Trophoblast cell (in vitro differentiated cells and primary cell): ENCODE measurements at regions not wholly inside any gene's neighbourhood (a gene's known extent, or its start where the extent isn't known, plus 50 kb on each side); places are given as distances from the start of the nearest gene placed in this dataset.

Source experiments
- DNase-seq, 2 donors: peaks; one replicate each; pipeline ENCODE4 v3.0.0-alpha.2; 2016
- H2AFZ ChIP-seq: 2 replicates; pipeline ENCODE4 v1.6.1; 2013; ENCODE audit warnings: low read length, moderate library complexity, mild to moderate bottlenecking; ENCODE audit not compliant: insufficient read depth, poor library complexity
- H2AK5ac ChIP-seq: 2 replicates; pipeline ENCODE4 v1.6.1; 2013; ENCODE audit warnings: mild to moderate bottlenecking, low read length
- H2BK120ac ChIP-seq: 2 replicates; pipeline ENCODE4 v1.6.1; 2013; ENCODE audit warnings: low read length, mild to moderate bottlenecking, moderate library complexity; ENCODE audit not compliant: insufficient read depth, poor library complexity
- H2BK12ac ChIP-seq: 2 replicates; pipeline ENCODE4 v1.6.1; 2013; ENCODE audit warnings: mild to moderate bottlenecking, low read length, moderate library complexity
- H2BK5ac ChIP-seq: 2 replicates; pipeline ENCODE4 v1.6.1; 2013; ENCODE audit warnings: low read length, low read depth, moderate library complexity, mild to moderate bottlenecking; ENCODE audit not compliant: poor library complexity
- H3K14ac ChIP-seq: 2 replicates; pipeline ENCODE4 v1.6.1; 2013; ENCODE audit warnings: mild to moderate bottlenecking, low read length
- H3K18ac ChIP-seq: 2 replicates; pipeline ENCODE4 v1.6.1; 2013; ENCODE audit warnings: mild to moderate bottlenecking, low read length
- H3K23ac ChIP-seq: 2 replicates; pipeline ENCODE4 v1.6.1; 2013; ENCODE audit warnings: low read length
- H3K27ac ChIP-seq: 2 replicates; pipeline ENCODE4 v1.5.1; 2013; ENCODE audit warnings: low read depth, mild to moderate bottlenecking, inconsistent platforms, low read length, moderate library complexity
- H3K27me3 ChIP-seq: 2 replicates; pipeline ENCODE4 v1.6.1; 2013; ENCODE audit warnings: inconsistent platforms, mild to moderate bottlenecking, low read length, moderate library complexity; ENCODE audit not compliant: insufficient read depth
- H3K36me3 ChIP-seq, 2 experiments: 1 replicate in 1 of 2; 2 replicates in 1 of 2; pipeline ENCODE4 v1.6.1; 2013; ENCODE audit warnings: low read length in 2 of 2, mild to moderate bottlenecking in 2 of 2, moderate library complexity in 1 of 2; ENCODE audit not compliant: insufficient read depth in 2 of 2, control insufficient read depth in 1 of 2
- H3K4ac ChIP-seq: 2 replicates; pipeline ENCODE4 v1.6.1; 2013; ENCODE audit warnings: low read depth, mild to moderate bottlenecking, low read length, moderate library complexity
- H3K4me1 ChIP-seq, 2 experiments: 1 replicate in 1 of 2; 2 replicates in 1 of 2; pipeline ENCODE4 v1.6.1; 2013; ENCODE audit warnings: low read length in 2 of 2, mild to moderate bottlenecking in 2 of 2, moderate library complexity in 1 of 2; ENCODE audit not compliant: insufficient read depth in 2 of 2, control insufficient read depth in 1 of 2
- H3K4me2 ChIP-seq: 2 replicates; pipeline ENCODE4 v1.6.1; 2013; ENCODE audit warnings: inconsistent platforms, mild to moderate bottlenecking, low read length, moderate library complexity
- H3K4me3 ChIP-seq: 2 replicates; pipeline ENCODE4 v1.5.1; 2013; ENCODE audit warnings: mild to moderate bottlenecking, low read depth, low read length, inconsistent platforms
- H3K79me1 ChIP-seq: one replicate; pipeline ENCODE4 v1.6.1; 2013; ENCODE audit warnings: low read length
- H3K79me2 ChIP-seq: 2 replicates; pipeline ENCODE4 v1.6.1; 2013; ENCODE audit warnings: low read length, mild to moderate bottlenecking; ENCODE audit not compliant: control insufficient read depth, insufficient read depth, poor library complexity
- H3K9ac ChIP-seq: 2 replicates; pipeline ENCODE4 v1.6.1; 2013; ENCODE audit warnings: mild to moderate bottlenecking, low read length
- H3K9me3 ChIP-seq: 2 replicates; pipeline ENCODE4 v1.6.1; 2013; ENCODE audit warnings: low read depth, mild to moderate bottlenecking, control low read depth, inconsistent platforms, low read length; ENCODE audit not compliant: insufficient read depth
- H4K12ac ChIP-seq: 2 replicates; pipeline ENCODE4 v1.6.1; 2013; ENCODE audit warnings: low read depth, mild to moderate bottlenecking, low read length, moderate library complexity
- H4K8ac ChIP-seq: 2 replicates; pipeline ENCODE4 v1.6.1; 2013; ENCODE audit warnings: low read depth, mild to moderate bottlenecking, low read length, moderate library complexity
- H4K91ac ChIP-seq: one replicate; pipeline ENCODE4 v1.6.1; 2013; ENCODE audit warnings: low read depth, mild to moderate bottlenecking, low read length, moderate library complexity
- WGBS: extraction: QIAGEN DNeasy Blood & Tissue Kit; methylation state at CpG from one replicate; pipeline ENCODE4 v1.1.7; 2013; ENCODE audit warnings: missing lambda C conversion rate; ENCODE audit not compliant: insufficient read length, insufficient coverage; ENCODE audit errors: extremely low coverage; 5-methylcytosine and 5-hydroxymethylcytosine counted together

DNA sequence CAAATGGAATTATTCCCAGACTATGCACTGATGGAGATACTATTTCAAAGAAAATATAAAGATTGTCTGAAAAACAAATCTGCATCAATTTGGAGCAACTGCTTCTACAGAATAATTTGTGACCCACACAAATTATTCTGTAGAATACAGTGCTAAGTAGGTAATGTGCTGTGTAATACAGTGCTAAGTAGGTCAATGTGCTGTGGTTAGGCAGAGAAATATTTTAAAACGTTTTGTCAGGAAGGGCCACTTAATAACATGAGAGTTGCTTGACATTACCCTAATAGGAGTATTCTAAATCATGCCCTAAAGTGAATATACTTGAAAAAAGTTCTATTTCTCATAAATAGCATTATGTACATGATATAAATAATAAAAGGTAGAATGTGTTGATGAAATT, 116.5 kb upstream of the KCND2 start:
- Histone ChIP-seq H4K12ac (no peak overlapping the region), H3K27ac (no peak overlapping the region), H2BK12ac (no peak overlapping the region), H2BK120ac (no peak overlapping the region), H3K79me1 (no peaks in the 10 kb centered on the region), H3K4me2 (no peak overlapping the region), H3K9me3 (no peaks in the 10 kb centered on the region), H3K4ac (no peak overlapping the region), H2AK5ac (no peak overlapping the region), H3K4me3 (no peak overlapping the region), H3K23ac (no peak overlapping the region), H4K8ac (no peak overlapping the region), H3K14ac (no peak overlapping the region), H3K4me1 (no peaks in the 10 kb centered on the region), H3K27me3 (no peaks in the 10 kb centered on the region), H3K9ac (no peak overlapping the region), H2BK5ac (no peak overlapping the region), H2AFZ (no peak overlapping the region), H3K79me2 (no peaks in the 10 kb centered on the region), H3K18ac (no peak overlapping the region), H3K36me3 (no peaks in the 10 kb centered on the region), H4K91ac (no peak overlapping the region)
- no peak for DNase-seq
- WGBS: no CpG with 5 or more reads among the region's 1 CpG

DNA sequence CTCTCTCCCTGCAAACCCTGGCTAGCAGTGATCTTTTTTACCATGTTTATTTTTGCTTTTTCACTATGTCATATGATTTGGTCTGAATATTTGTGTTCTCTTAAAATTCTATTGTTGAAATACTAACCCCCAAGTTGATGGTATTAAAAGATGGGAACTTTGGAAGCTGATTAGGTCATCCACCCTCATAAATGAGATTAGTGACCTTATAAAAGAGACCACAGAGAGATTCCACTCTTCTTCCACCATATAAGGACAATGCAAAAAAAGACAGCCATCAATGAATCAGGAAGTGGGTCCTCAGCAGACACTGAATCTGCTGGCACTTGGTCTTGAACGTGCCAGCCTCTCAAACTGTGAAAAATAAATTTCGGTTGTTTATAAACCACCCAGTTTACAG, 112.8 kb upstream of the KCND2 start:
- no peak overlapping the region for H3K4me2 ChIP-seq
- WGBS: no CpG with 5 or more reads among the region's 2 CpGs
- no peaks in the 10 kb centered on the region for H3K9me3 ChIP-seq
- H3K4me1 ChIP-seq: no peaks in the 10 kb centered on the region
- H3K79me1 ChIP-seq: no peaks in the 10 kb centered on the region
- no peak overlapping the region for H3K9ac ChIP-seq
- H2AFZ ChIP-seq: no peak overlapping the region
- H3K27me3 ChIP-seq: no peaks in the 10 kb centered on the region
- H3K4me3 ChIP-seq: no peak overlapping the region
- H4K12ac ChIP-seq: no peak overlapping the region
- no peak overlapping the region for H4K91ac ChIP-seq
- H3K14ac ChIP-seq: no peak overlapping the region
- H3K36me3 ChIP-seq: no peaks in the 10 kb centered on the region
- H2BK5ac ChIP-seq: no peak overlapping the region
- H2BK120ac ChIP-seq: no peak overlapping the region
- no peak overlapping the region for H3K18ac ChIP-seq
- no peak overlapping the region for H4K8ac ChIP-seq
- no peaks in the 10 kb centered on the region for H3K79me2 ChIP-seq
- H2BK12ac ChIP-seq: no peak overlapping the region
- no peak overlapping the region for H3K27ac ChIP-seq
- DNase-seq: no peak
- no peak overlapping the region for H2AK5ac ChIP-seq
- H3K4ac ChIP-seq: no peak overlapping the region
- H3K23ac ChIP-seq: no peak overlapping the region

DNA sequence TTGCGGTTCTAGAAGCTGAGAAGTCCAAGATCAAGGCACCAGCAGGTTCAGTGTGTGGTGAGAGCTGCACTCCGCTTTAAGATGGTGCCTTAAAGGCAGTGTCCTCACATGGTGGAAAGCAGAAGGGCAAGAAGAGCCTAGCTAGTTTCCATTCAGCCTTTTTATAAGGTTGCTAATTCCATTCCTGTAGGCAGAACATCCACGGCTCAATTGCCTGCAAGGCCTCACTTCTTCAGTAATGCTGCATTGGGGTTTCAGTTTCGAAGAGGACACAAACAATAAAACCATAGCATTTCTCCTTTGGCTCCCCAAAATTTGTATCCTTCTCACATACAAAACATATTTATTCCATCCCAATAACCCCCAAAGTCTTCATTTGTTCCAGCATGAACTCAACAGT, 109.5 kb upstream of the KCND2 start:
- WGBS: no CpG with 5 or more reads among the region's 4 CpGs
- Histone ChIP-seq H3K79me2 (no peaks in the 10 kb centered on the region), H3K14ac (no peak overlapping the region)

DNA sequence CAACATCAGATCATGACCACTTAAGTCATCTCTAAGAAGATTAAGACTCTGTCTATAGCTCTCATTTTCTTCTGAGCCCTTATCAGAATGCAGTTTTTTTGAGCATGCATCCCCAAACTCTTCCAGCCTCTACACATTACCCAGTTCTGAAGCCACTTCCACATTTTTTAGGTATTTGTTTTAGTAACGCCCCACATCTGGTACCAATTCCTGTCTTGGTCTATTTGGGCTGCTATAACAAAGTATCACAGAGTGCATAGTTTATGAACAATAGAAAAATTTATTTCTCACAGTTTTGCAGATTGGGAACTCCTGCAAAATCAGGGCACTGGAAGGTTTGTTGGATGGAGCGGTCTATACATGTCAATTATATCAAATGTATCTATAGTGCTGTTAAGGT, 107.7 kb upstream of the KCND2 start:
- Histone ChIP-seq H3K4me3 (no peak overlapping the region), H3K4ac (no peak overlapping the region), H3K79me1 (no peaks in the 10 kb centered on the region), H2BK5ac (no peak overlapping the region), H2BK12ac (no peak overlapping the region), H3K27ac (no peak overlapping the region), H3K4me1 (no peaks in the 10 kb centered on the region), H4K8ac (no peak overlapping the region), H2AK5ac (no peak overlapping the region), H2AFZ (no peak overlapping the region), H3K9ac (no peak overlapping the region), H3K18ac (no peak overlapping the region), H3K27me3 (no peaks in the 10 kb centered on the region), H3K9me3 (no peaks in the 10 kb centered on the region), H4K91ac (no peak overlapping the region), H4K12ac (no peak overlapping the region), H3K4me2 (no peak overlapping the region), H3K79me2 (no peaks in the 10 kb centered on the region), H3K36me3 (no peaks in the 10 kb centered on the region), H3K14ac (no peak overlapping the region), H2BK120ac (no peak overlapping the region), H3K23ac (no peak overlapping the region)
- WGBS: no CpG with 5 or more reads among the region's 2 CpGs
- DNase-seq: no peak

More for the DNA sequence above, 109.5 kb upstream of the KCND2 start:
- Histone ChIP-seq H3K9ac (no peak overlapping the region), H3K4me3 (no peak overlapping the region), H3K4me1 (no peaks in the 10 kb centered on the region), H3K36me3 (no peaks in the 10 kb centered on the region), H3K9me3 (no peaks in the 10 kb centered on the region), H3K23ac (no peak overlapping the region), H3K27me3 (no peaks in the 10 kb centered on the region), H2BK12ac (no peak overlapping the region), H4K8ac (no peak overlapping the region), H3K4me2 (no peak overlapping the region), H4K12ac (no peak overlapping the region), H3K4ac (no peak overlapping the region), H2BK120ac (no peak overlapping the region), H3K79me1 (no peaks in the 10 kb centered on the region), H3K18ac (no peak overlapping the region), H4K91ac (no peak overlapping the region), H2BK5ac (no peak overlapping the region), H2AFZ (no peak overlapping the region), H2AK5ac (no peak overlapping the region), H3K27ac (no peak overlapping the region)
- no peak for DNase-seq
